ENCODE measurements at regions not wholly inside any gene's neighbourhood (a gene's known extent, or its start where the extent isn't known, plus 50 kb on each side); places are given as distances from the start of the nearest gene placed in this dataset.

DNA sequence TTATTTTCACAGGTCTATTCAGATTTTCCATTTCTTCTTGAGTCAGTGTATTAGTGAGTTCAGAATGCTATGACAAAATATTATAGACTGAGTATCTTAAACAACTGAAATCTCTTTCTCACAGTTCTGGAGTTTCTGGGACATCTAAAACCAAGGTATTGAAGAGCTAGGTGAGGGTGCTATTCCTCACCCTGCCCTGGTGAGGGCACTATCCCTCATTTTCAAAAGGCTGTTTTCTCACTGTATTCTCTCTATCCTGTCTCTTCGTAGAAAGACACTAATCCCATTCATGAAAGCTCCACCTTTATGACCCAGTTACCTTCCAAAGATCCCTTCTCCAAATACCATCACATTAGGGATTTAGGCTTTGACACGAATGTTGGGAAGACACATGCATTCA, 1617.1 kb downstream of the PCDH9 start:
- TF ChIP-seq, protein P1, sequence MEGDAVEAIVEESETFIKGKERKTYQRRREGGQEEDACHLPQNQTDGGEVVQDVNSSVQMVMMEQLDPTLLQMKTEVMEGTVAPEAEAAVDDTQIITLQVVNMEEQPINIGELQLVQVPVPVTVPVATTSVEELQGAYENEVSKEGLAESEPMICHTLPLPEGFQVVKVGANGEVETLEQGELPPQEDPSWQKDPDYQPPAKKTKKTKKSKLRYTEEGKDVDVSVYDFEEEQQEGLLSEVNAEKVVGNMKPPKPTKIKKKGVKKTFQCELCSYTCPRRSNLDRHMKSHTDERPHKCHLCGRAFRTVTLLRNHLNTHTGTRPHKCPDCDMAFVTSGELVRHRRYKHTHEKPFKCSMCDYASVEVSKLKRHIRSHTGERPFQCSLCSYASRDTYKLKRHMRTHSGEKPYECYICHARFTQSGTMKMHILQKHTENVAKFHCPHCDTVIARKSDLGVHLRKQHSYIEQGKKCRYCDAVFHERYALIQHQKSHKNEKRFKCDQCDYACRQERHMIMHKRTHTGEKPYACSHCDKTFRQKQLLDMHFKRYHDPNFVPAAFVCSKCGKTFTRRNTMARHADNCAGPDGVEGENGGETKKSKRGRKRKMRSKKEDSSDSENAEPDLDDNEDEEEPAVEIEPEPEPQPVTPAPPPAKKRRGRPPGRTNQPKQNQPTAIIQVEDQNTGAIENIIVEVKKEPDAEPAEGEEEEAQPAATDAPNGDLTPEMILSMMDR (IDR thresholded peaks at IDR 0.05) = no peak
- TF ChIP-seq POLR2A (IDR thresholded peaks at IDR 0.05) (no peak), EP300 (IDR thresholded peaks at IDR 0.05) (no peak)

Data from ovary (tissue), 3 donors.